T-helper 2 cell (primary cell): ENCODE measurements at regions not wholly inside any gene's neighbourhood (a gene's known extent, or its start where the extent isn't known, plus 50 kb on each side); places are given as distances from the start of the nearest gene placed in this dataset.

Source experiments
- DNase-seq, 5 experiments: peaks; one replicate each; pipeline versions ENCODE4 v3.0.0 to v3.0.0-alpha.2; 2012 to 2022

GRCh38 chr2:64404002-64404731 is 49.8 kb upstream of the LGALSL start:
- no peak for DNase-seq
